HEK293T (cell line): ENCODE measurements at regions not wholly inside any gene's neighbourhood (a gene's known extent, or its start where the extent isn't known, plus 50 kb on each side); places are given as distances from the start of the nearest gene placed in this dataset.

Source experiments
- CTCF ChIA-PET: fragments of 350-600 bp; formaldehyde crosslinking; extraction: SDS; loops from one replicate; lab custom pipeline; 2021; ENCODE audit warnings: antibody characterized with exemption, inconsistent platforms; lab: Yijun Ruan, JAX
- POLR2A ChIA-PET: fragments of 350-600 bp; formaldehyde crosslinking; extraction: SDS; loops from one replicate; lab custom pipeline; 2020; ENCODE audit warnings: antibody characterized with exemption, inconsistent platforms; lab: Yijun Ruan, JAX
- DNase-seq: peaks from one replicate; pipeline ENCODE4 v3.0.0; 2012; ENCODE audit warnings: mixed read lengths; ENCODE audit errors: extremely low spot score
- ARNT ChIP-seq: fragments of 450-650 bp; IDR thresholded peaks from 2 replicates; pipeline ENCODE4 v1.6.1; 2017; ENCODE audit warnings: mild to moderate bottlenecking
- BHLHE40 ChIP-seq: fragments of 450-650 bp; IDR thresholded peaks from 2 replicates; pipeline ENCODE4 v1.6.1; 2016; ENCODE audit warnings: mild to moderate bottlenecking, moderate library complexity, borderline replicate concordance
- CTBP1 ChIP-seq: fragments of 450-650 bp; IDR thresholded peaks from 2 replicates; pipeline ENCODE4 v1.6.1; 2016; ENCODE audit warnings: borderline replicate concordance
- ELF4 ChIP-seq: fragments of 450-650 bp; IDR thresholded peaks from 2 replicates; pipeline ENCODE4 v1.6.1; 2017; ENCODE audit warnings: antibody characterized with exemption
- FOXA1 ChIP-seq: fragments of 450-650 bp; IDR thresholded peaks from 2 replicates; pipeline ENCODE4 v1.6.1; 2016; ENCODE audit warnings: mild to moderate bottlenecking
- FOXK2 ChIP-seq: fragments of 450-650 bp; IDR thresholded peaks from 2 replicates; pipeline ENCODE4 v1.6.1; 2016; ENCODE audit warnings: mild to moderate bottlenecking
- FOXM1 ChIP-seq: fragments of 450-650 bp; IDR thresholded peaks from 2 replicates; pipeline ENCODE4 v1.6.1; 2017; ENCODE audit warnings: mild to moderate bottlenecking, borderline replicate concordance
- HDGF ChIP-seq: fragments of 450-650 bp; IDR thresholded peaks from 2 replicates; pipeline ENCODE4 v1.6.1; 2017; ENCODE audit warnings: antibody characterized with exemption, borderline replicate concordance
- L3MBTL2 ChIP-seq: fragments of 450-650 bp; conservative IDR thresholded peaks from 2 replicates; pipeline ENCODE4 v1.6.1; 2016; ENCODE audit warnings: mild to moderate bottlenecking
- LEF1 ChIP-seq: fragments of 450-650 bp; IDR thresholded peaks from 2 replicates; pipeline ENCODE4 v1.6.1; 2017; ENCODE audit warnings: mild to moderate bottlenecking, borderline replicate concordance
- NFRKB ChIP-seq: fragments of 450-650 bp; IDR thresholded peaks from 2 replicates; pipeline ENCODE4 v1.6.1; 2016; ENCODE audit warnings: mild to moderate bottlenecking, moderate library complexity
- SP1 ChIP-seq: fragments of 450-650 bp; IDR thresholded peaks from 2 replicates; pipeline ENCODE4 v1.6.1; 2017
- SUZ12 ChIP-seq: fragments of 450-650 bp; IDR thresholded peaks from 2 replicates; pipeline ENCODE4 v1.6.1; 2016; ENCODE audit warnings: mild to moderate bottlenecking
- TARDBP ChIP-seq: fragments of 450-650 bp; IDR thresholded peaks from 2 replicates; pipeline ENCODE4 v1.6.1; 2016
- ZNF384 ChIP-seq: fragments of 450-650 bp; IDR thresholded peaks from 2 replicates; pipeline ENCODE4 v1.6.1; 2016
- TF ChIP-seq, protein P1 (sequence below): fragments of 450-650 bp; IDR thresholded peaks from 2 replicates; pipeline ENCODE4 v1.6.1; 2016

- no peak for DNase-seq
- TF ChIP-seq FOXM1 (no peak), HDGF (no peak), SP1 (no peak), ARNT (no peak), FOXA1 (no peak), L3MBTL2 (no peak), ELF4 (no peak), FOXK2 (no peak), BHLHE40 (no peak), CTBP1 (no peak), TARDBP (no peak)
- TF ChIP-seq, protein P1, sequence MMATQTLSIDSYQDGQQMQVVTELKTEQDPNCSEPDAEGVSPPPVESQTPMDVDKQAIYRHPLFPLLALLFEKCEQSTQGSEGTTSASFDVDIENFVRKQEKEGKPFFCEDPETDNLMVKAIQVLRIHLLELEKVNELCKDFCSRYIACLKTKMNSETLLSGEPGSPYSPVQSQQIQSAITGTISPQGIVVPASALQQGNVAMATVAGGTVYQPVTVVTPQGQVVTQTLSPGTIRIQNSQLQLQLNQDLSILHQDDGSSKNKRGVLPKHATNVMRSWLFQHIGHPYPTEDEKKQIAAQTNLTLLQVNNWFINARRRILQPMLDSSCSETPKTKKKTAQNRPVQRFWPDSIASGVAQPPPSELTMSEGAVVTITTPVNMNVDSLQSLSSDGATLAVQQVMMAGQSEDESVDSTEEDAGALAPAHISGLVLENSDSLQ: no peak
- POLR2A ChIA-PET: no interaction called here
- CTCF ChIA-PET: no interaction called here
Measured at GRCh38 chr4:12965334-12965733, 518.8 kb downstream of the RAB28 start.

GRCh38 chr4:12963912-12964311 lies 520.2 kb downstream of the RAB28 start:
- no peak for TF ChIP-seq NFRKB
- no peak for TF ChIP-seq TARDBP
- TF ChIP-seq FOXK2: no peak
- TF ChIP-seq, protein P1: no peak
- no peak for DNase-seq
- ChIA-PET CTCF (no interaction called here), POLR2A (no interaction called here)

DNA sequence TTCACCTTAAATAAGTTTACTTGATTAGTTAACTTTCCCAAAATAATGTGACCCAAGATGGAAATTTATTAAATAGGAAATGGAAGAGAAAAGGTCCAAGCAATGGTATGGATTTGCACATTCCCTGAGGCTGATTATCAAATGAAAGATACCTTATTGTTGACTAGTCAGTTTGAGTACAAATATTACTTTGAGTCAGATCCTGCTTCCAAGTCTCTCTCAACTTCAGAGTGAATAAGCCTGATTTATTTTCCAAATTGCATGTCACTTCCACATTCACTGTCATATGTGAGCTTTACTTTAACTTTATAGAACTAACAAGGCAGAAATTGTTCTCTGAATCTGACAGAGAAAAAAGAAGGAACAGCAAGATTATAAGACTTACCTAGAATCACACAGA lies 520.8 kb downstream of the RAB28 start:
- no peak for TF ChIP-seq FOXK2
- no peak for TF ChIP-seq ZNF384
- TF ChIP-seq SUZ12: no peak
- TF ChIP-seq FOXM1: no peak
- no peak for TF ChIP-seq TARDBP
- POLR2A ChIA-PET: no interaction called here
- DNase-seq: no peak
- CTCF ChIA-PET: no interaction called here

DNA sequence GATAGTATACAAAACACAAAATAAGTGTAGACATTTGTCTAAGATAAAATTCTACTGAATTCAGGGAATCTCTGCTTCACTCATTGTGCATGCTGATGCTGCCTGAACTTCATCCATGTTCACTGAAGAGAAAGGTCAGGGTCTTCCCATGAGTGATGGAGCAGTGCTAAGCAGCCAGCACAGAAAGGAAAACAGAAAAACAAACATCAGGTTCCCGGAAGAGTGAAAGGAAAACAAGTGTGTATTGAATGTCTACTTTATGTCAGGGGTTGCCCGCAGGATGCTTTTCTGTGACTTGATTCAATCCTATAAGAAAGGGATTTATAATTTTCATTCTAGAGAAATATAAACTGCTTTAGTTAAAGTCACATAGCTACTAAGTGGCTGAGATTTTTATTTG lies 522.4 kb downstream of the RAB28 start:
- CTCF ChIA-PET: no interaction called here
- TF ChIP-seq HDGF (no peak), ARNT (no peak), BHLHE40 (no peak), SUZ12 (no peak), TARDBP (no peak), FOXM1 (no peak), ELF4 (no peak), LEF1 (no peak)
- DNase-seq: no peak
- POLR2A ChIA-PET: no interaction called here

DNA sequence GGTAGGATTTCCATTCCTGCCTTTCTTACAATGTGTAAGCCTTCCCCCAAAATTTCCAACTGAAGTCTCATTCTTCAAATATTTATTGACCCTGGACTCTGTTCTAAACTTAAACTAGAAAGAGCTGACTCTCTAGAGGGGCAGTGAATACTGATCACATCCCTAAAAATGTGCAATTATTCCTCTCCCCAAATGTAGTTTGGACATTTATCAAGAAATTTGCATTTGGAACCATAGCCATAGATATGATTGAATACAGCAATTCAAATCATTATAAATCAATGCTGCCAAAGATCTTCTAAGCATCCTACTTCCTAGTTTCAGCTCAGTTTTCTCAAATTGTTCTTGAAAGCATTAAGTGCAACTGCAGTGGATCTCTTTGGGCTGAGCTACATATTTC lies 525.7 kb downstream of the RAB28 start:
- TF ChIP-seq FOXA1: no peak
- no peak for TF ChIP-seq NFRKB
- TF ChIP-seq L3MBTL2: no peak
- TF ChIP-seq, protein P1: no peak
- no peak for TF ChIP-seq TARDBP
- TF ChIP-seq ELF4: no peak
- no peak for TF ChIP-seq HDGF
- TF ChIP-seq SUZ12: no peak
- no peak for TF ChIP-seq FOXM1
- POLR2A ChIA-PET: no interaction called here
- DNase-seq: no peak
- CTCF ChIA-PET: no interaction called here

DNA sequence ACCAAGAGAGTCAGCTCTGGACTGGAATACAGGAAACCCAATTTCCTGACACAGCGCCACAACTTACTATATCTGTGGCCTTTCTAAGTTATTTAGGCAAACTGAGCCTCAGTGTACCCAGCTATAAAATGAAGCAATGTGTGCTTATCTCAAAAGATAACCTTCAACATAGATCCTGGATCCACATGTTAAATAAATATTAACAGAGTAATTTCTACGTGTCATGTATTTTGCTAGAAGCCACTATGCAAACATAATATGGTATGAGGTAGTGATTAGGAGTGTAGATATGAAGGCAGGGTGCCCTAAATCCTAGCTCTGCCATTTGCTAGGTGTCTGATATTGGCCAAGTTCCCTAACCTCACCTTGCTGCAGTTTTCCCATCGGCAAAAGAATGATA lies 527.0 kb downstream of the RAB28 start:
- ChIA-PET CTCF (no interaction called here), POLR2A (no interaction called here)
- no peak for DNase-seq
- TF ChIP-seq SUZ12: no peak

- POLR2A ChIA-PET: no interaction called here
- no peak for TF ChIP-seq SP1
- CTCF ChIA-PET: no interaction called here
- DNase-seq: no peak
Measured at GRCh38 chr4:12956026-12956425, 528.1 kb downstream of the RAB28 start.

DNA sequence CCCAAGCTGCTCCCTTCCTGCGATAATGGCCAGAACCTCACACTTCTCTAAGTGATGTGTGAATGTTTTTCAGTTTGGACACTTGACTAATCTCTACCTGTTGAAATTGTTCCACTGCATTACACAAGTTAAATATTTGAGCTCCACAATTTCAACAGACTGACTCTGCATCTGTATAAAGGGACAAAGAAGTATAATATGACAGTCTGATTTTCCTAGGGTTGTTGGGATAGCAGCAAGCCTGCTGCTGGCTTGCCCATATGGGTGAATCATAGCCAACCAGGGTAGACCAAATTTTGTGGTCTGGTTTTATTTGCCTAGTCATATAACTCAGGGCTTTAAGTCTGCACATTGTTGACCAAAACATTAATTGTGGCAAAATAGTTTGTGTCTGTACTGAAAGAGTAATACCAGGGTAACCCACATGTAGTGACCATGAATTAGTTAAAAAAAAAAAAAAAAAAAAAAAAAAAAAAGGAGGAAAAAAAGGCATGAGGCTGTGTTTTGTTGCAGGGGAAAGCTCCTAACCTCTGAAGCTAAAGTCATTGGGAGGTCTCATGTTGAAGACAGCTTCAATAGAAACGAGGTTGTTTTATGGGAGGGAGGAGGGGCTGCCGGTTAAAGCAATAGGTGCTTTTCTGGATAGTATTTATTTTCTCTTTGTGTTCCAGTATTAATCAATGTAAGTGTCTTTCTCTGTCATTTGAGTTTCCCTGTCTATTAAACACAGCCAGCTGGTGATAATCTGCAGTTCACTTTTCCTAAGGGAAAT lies 534.2 kb downstream of the RAB28 start:
- ChIA-PET POLR2A (no interaction called here), CTCF (no interaction called here)
- TF ChIP-seq FOXK2 (no peak), ARNT (no peak), ELF4 (no peak), FOXM1 (no peak), TARDBP (no peak), CTBP1 (no peak)
- DNase-seq: no peak
